Esophagus muscularis mucosa (tissue), 4 donors: ENCODE measurements at regions not wholly inside any gene's neighbourhood (a gene's known extent, or its start where the extent isn't known, plus 50 kb on each side); places are given as distances from the start of the nearest gene placed in this dataset.

Source experiments
- DNase-seq: peaks from one replicate; pipeline ENCODE4 v3.0.0-alpha.2; 2017; ENCODE audit errors: extremely low spot score
- H3K27ac ChIP-seq, 4 donors: fragments of 200-600 bp; sonication (generic); replicated peaks in 1 of 4; 1 replicate in 3 of 4; 2 replicates in 1 of 4; pipeline ENCODE4 v1.5.1; 2016 to 2019; ENCODE audit warnings: mild to moderate bottlenecking in 1 of 4
- H3K27me3 ChIP-seq, 4 donors: fragments of 200-600 bp; sonication (generic); one replicate each; pipeline versions ENCODE4 v1.5.1 to v1.6.0; 2016 to 2019
- H3K36me3 ChIP-seq, 4 donors: fragments of 200-600 bp; sonication (generic); one replicate each; pipeline ENCODE4 v1.5.1; 2016 to 2019
- H3K4me1 ChIP-seq, 4 donors: fragments of 200-600 bp; sonication (generic); one replicate each; pipeline ENCODE4 v1.5.1; 2016 to 2019
- H3K4me3 ChIP-seq, 4 donors: fragments of 200-600 bp; sonication (generic); 1 replicate in 2 of 4; 2 replicates in 2 of 4; pipeline ENCODE4 v1.5.1; 2016 to 2019; ENCODE audit warnings: mild to moderate bottlenecking in 4 of 4, moderate library complexity in 1 of 4
- H3K9me3 ChIP-seq, 4 donors: fragments of 200-600 bp; sonication (generic); 1 replicate in 3 of 4; 2 replicates in 1 of 4; pipeline ENCODE4 v1.5.1; 2016 to 2019
- EP300 ChIP-seq: sonication (generic); formaldehyde crosslinking; IDR thresholded peaks from one replicate; pipeline ENCODE4 v1.6.1; 2017; ENCODE audit warnings: antibody characterized with exemption
- POLR2A ChIP-seq: fragments of 450-650 bp; IDR thresholded peaks from one replicate; pipeline ENCODE4 v1.6.1; 2017; ENCODE audit warnings: antibody characterized with exemption, moderate library complexity, mild to moderate bottlenecking, low read depth
- POLR2AphosphoS5 ChIP-seq, 2 donors: sonication (generic); formaldehyde crosslinking; IDR thresholded peaks; one replicate each; pipeline ENCODE4 v1.6.1; 2017; ENCODE audit warnings: antibody characterized with exemption in 2 of 2
- WGBS: methylation state at CpG from one replicate; pipeline ENCODE4 v1.1.5; 2018; 5-methylcytosine and 5-hydroxymethylcytosine counted together
- intact Hi-C: fragments of 100-400 bp; cut with DNase I; formaldehyde crosslinking; loops from one replicate; pipeline ENCODE4 v1.15.1; 2023
- TF ChIP-seq, protein P1 (sequence below), 3 experiments: fragments of 200-600 bp in 2 of 3; fragments of 450-650 bp in 1 of 3; sonication (generic) in 2 of 3; IDR thresholded peaks; one replicate each; pipeline ENCODE4 v1.5.1; 2017 to 2019; ENCODE audit warnings: antibody characterized with exemption in 3 of 3, mild to moderate bottlenecking in 2 of 3, moderate library complexity in 1 of 3

DNA sequence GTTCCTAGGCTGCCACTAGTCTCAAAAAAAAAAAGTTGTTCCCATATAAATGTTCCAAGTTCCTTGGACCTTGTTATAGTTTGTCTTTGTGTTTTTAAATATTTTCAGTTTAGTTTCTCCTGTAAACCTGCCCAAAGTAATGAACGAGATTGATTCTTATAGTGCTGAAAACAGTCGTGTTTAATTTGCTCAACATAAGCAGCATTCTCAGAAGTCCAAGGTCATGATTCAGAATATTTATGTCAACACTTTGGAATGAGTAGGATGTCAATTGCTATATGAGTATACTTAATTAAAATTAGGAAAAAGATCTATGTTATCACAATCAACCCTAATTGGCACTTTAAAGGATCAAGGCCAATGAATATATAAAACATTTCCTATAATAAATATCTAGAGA, 510.9 kb downstream of the PPP4R3C start:
- H3K4me3 ChIP-seq = no peak overlapping the region
- no peak overlapping the region for H3K27ac ChIP-seq
- H3K9me3 ChIP-seq = no peaks in the 10 kb centered on the region
- 40% methylated on average over 2 of the region's 2 CpGs for WGBS
- intact Hi-C loops = no loop called here
- no peaks in the 10 kb centered on the region for H3K36me3 ChIP-seq
- no peaks in the 10 kb centered on the region for H3K4me1 ChIP-seq
- no peaks in the 10 kb centered on the region for H3K27me3 ChIP-seq
- TF ChIP-seq POLR2A = no peak
- no peak for TF ChIP-seq POLR2AphosphoS5 (IDR thresholded peaks at IDR 0.05)
- TF ChIP-seq, protein P1, sequence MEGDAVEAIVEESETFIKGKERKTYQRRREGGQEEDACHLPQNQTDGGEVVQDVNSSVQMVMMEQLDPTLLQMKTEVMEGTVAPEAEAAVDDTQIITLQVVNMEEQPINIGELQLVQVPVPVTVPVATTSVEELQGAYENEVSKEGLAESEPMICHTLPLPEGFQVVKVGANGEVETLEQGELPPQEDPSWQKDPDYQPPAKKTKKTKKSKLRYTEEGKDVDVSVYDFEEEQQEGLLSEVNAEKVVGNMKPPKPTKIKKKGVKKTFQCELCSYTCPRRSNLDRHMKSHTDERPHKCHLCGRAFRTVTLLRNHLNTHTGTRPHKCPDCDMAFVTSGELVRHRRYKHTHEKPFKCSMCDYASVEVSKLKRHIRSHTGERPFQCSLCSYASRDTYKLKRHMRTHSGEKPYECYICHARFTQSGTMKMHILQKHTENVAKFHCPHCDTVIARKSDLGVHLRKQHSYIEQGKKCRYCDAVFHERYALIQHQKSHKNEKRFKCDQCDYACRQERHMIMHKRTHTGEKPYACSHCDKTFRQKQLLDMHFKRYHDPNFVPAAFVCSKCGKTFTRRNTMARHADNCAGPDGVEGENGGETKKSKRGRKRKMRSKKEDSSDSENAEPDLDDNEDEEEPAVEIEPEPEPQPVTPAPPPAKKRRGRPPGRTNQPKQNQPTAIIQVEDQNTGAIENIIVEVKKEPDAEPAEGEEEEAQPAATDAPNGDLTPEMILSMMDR (IDR thresholded peaks at IDR 0.05) = no peak
- no peak for TF ChIP-seq EP300
- no peak for DNase-seq

- intact Hi-C loops = no loop called here
- Histone ChIP-seq H3K27ac (no peak overlapping the region), H3K4me1 (no peaks in the 10 kb centered on the region), H3K36me3 (no peaks in the 10 kb centered on the region), H3K9me3 (no peaks in the 10 kb centered on the region), H3K4me3 (no peak overlapping the region), H3K27me3 (no peaks in the 10 kb centered on the region)
- TF ChIP-seq, protein P1 (IDR thresholded peaks at IDR 0.05) = no peak
- TF ChIP-seq POLR2AphosphoS5 (IDR thresholded peaks at IDR 0.05) (no peak), EP300 (no peak), POLR2A (no peak)
- 23% methylated on average over 2 of the region's 2 CpGs for WGBS
- no peak for DNase-seq
Measured at GRCh38 chrX:26927419-26927818, 535.7 kb downstream of the PPP4R3C start.

- Histone ChIP-seq H3K27me3 (no peaks in the 10 kb centered on the region), H3K36me3 (no peaks in the 10 kb centered on the region), H3K4me3 (no peak overlapping the region), H3K9me3 (no peaks in the 10 kb centered on the region), H3K4me1 (no peaks in the 10 kb centered on the region), H3K27ac (no peak overlapping the region)
- DNase-seq = no peak
- intact Hi-C loops = no loop called here
- TF ChIP-seq POLR2AphosphoS5 (IDR thresholded peaks at IDR 0.05) (no peak), EP300 (no peak), POLR2A (no peak)
- TF ChIP-seq, protein P1 (IDR thresholded peaks at IDR 0.05) = no peak
Measured at GRCh38 chrX:26925088-26925487, 538.1 kb downstream of the PPP4R3C start.

GRCh38 chrX:26922278-26922677, 540.9 kb downstream of the PPP4R3C start:
- TF ChIP-seq, protein P1 (IDR thresholded peaks at IDR 0.05) = no peak
- no peak for TF ChIP-seq EP300
- no peak for TF ChIP-seq POLR2A
- no peak for TF ChIP-seq POLR2AphosphoS5 (IDR thresholded peaks at IDR 0.05)
- intact Hi-C loops = no loop called here
- Histone ChIP-seq H3K27ac (no peak overlapping the region), H3K4me1 (no peaks in the 10 kb centered on the region), H3K4me3 (no peak overlapping the region), H3K36me3 (no peaks in the 10 kb centered on the region), H3K27me3 (no peaks in the 10 kb centered on the region), H3K9me3 (no peaks in the 10 kb centered on the region)
- no peak for DNase-seq
- WGBS = 76% methylated on average over 3 of the region's 3 CpGs

GRCh38 chrX:26918631-26919030, 544.5 kb downstream of the PPP4R3C start:
- Histone ChIP-seq H3K36me3 (no peaks in the 10 kb centered on the region), H3K4me3 (no peak overlapping the region), H3K4me1 (no peaks in the 10 kb centered on the region), H3K9me3 (no peaks in the 10 kb centered on the region), H3K27me3 (no peaks in the 10 kb centered on the region), H3K27ac (no peak overlapping the region)
- 56% methylated on average over 4 of the region's 4 CpGs for WGBS
- intact Hi-C loops = no loop called here
- no peak for TF ChIP-seq POLR2A
- TF ChIP-seq, protein P1 (IDR thresholded peaks at IDR 0.05) = no peak
- DNase-seq = no peak
